Suppressor macrophage treated with lipopolysaccharide for 4 hours (primary cell): ENCODE measurements at regions not wholly inside any gene's neighbourhood (a gene's known extent, or its start where the extent isn't known, plus 50 kb on each side); places are given as distances from the start of the nearest gene placed in this dataset.

ENCODE experiments used
- DNase-seq: peaks from one replicate; pipeline ENCODE4 v3.0.0-alpha.2; 2020

GRCh38 chr17:412211-413015, 59.8 kb upstream of the RPH3AL start:
- peak; percentile 78 for DNase-seq

- no peak for DNase-seq
Observed at GRCh38 chr17:411421-412120, 59.0 kb upstream of the RPH3AL start.

GRCh38 chr17:410543-411401, 58.2 kb upstream of the RPH3AL start:
- DNase-seq: peak; percentile 23

GRCh38 chr17:409848-410542, 57.4 kb upstream of the RPH3AL start:
- peak; percentile 100 for DNase-seq

- DNase-seq: no peak
Observed at GRCh38 chr17:409308-409847, 56.8 kb upstream of the RPH3AL start.

GRCh38 chr17:404703-405102, 52.1 kb upstream of the RPH3AL start:
- DNase-seq: no peak
